GM12878 (cell line): ENCODE measurements at regions not wholly inside any gene's neighbourhood (a gene's known extent, or its start where the extent isn't known, plus 50 kb on each side); places are given as distances from the start of the nearest gene placed in this dataset.

Experiments used
- EP300 ChIP-seq, 2 experiments: fragments of 150-350 bp in 1 of 2; IDR thresholded peaks; 2 replicates each; pipeline ENCODE4 v1.6.1; 2011 to 2012; ENCODE audit warnings: low read depth in 2 of 2, low read length in 2 of 2, borderline replicate concordance in 1 of 2, improper control_type of control experiment in 1 of 2, inconsistent platforms in 1 of 2; ENCODE audit not compliant: control insufficient read depth in 1 of 2
- POLR2A ChIP-seq: IDR thresholded peaks from 2 replicates; pipeline ENCODE4 v1.6.1; 2011; ENCODE audit warnings: low read depth, mild to moderate bottlenecking, low read length
- TF ChIP-seq, protein P1 (sequence below): IDR thresholded peaks from 2 replicates; pipeline ENCODE4 v1.6.1; 2012; ENCODE audit warnings: low read depth, low read length, improper control_type of control experiment
- TF ChIP-seq, protein P2 (sequence below): IDR thresholded peaks from 2 replicates; pipeline ENCODE4 v1.6.1; 2011; ENCODE audit warnings: low read depth, low read length, improper control_type of control experiment, borderline replicate concordance

DNA sequence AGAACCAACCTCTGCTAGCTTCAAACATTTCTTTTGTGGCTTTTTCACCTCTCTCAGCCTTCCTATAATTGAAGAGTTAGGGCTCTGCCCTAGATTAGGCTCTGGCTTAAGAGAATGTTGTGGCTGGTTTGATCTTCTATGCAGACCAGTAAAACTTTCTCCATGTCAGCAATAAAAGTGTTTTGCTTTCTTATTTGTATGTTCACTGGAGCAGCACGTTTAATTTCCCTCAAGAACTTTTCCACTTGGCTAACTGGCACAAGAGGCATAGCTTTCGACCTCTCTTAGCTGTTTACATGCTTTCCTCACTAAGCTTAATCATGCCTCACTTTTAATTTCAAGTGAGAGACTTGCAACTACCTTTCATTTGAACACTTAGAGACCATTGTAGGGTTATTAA lies 964.7 kb downstream of the ROBO2 start:
- TF ChIP-seq EP300 (IDR thresholded peaks at IDR 0.05; ENCODE audit: borderline replicate concordance in 1 of 2, control insufficient read depth in 1 of 2, low read depth in 2 of 2, low read length in 2 of 2): no peak
- TF ChIP-seq, protein P1, sequence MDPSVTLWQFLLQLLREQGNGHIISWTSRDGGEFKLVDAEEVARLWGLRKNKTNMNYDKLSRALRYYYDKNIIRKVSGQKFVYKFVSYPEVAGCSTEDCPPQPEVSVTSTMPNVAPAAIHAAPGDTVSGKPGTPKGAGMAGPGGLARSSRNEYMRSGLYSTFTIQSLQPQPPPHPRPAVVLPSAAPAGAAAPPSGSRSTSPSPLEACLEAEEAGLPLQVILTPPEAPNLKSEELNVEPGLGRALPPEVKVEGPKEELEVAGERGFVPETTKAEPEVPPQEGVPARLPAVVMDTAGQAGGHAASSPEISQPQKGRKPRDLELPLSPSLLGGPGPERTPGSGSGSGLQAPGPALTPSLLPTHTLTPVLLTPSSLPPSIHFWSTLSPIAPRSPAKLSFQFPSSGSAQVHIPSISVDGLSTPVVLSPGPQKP: no peak
- TF ChIP-seq, protein P2, sequence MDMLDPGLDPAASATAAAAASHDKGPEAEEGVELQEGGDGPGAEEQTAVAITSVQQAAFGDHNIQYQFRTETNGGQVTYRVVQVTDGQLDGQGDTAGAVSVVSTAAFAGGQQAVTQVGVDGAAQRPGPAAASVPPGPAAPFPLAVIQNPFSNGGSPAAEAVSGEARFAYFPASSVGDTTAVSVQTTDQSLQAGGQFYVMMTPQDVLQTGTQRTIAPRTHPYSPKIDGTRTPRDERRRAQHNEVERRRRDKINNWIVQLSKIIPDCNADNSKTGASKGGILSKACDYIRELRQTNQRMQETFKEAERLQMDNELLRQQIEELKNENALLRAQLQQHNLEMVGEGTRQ: no peak
- no peak for TF ChIP-seq POLR2A
